ENCODE measurements at regions not wholly inside any gene's neighbourhood (a gene's known extent, or its start where the extent isn't known, plus 50 kb on each side); places are given as distances from the start of the nearest gene placed in this dataset.
"Not testable (repeated sequence)": the region's sequence is repeated elsewhere in the genome, so short reads cannot be mapped to it uniquely, and the experiment has no call there.

GRCh38 chr1:188615321-188615720 is 1786.6 kb downstream of the PLA2G4A start:
- no peak for TF ChIP-seq CTCF (IDR thresholded peaks at IDR 0.05)
- peaks cover 4% of the 10 kb centered on the region for H3K9me3 Mint-ChIP-seq
- no peak for DNase-seq
- no peaks in the 10 kb centered on the region for H3K4me1 Mint-ChIP-seq
- H3K36me3 Mint-ChIP-seq (ENCODE audit: low read depth), result no peaks in the 10 kb centered on the region
- H3K27me3 Mint-ChIP-seq (ENCODE audit: low read depth, poor library complexity), result peaks cover 2% of the 10 kb centered on the region
- no peak overlapping the region for H3K4me3 Mint-ChIP-seq
- H3K27ac Mint-ChIP-seq, result no peak overlapping the region

- H3K36me3 Mint-ChIP-seq (ENCODE audit: low read depth), result no peaks in the 10 kb centered on the region
- no peaks in the 10 kb centered on the region for H3K9me3 Mint-ChIP-seq
- H3K27ac Mint-ChIP-seq, result no peak overlapping the region
- H3K4me3 Mint-ChIP-seq, result no peak overlapping the region
- DNase-seq, result no peak
- no peak for TF ChIP-seq CTCF (IDR thresholded peaks at IDR 0.05)
- no peaks in the 10 kb centered on the region for H3K4me1 Mint-ChIP-seq
- H3K27me3 Mint-ChIP-seq (ENCODE audit: low read depth, poor library complexity), result no peaks in the 10 kb centered on the region
These were observed 1791.5 kb downstream of the PLA2G4A start for GRCh38 chr1:188620236-188620635.

GRCh38 chr1:188641566-188642211 is 1812.9 kb downstream of the PLA2G4A start:
- Mint-ChIP-seq H3K9me3 (no peaks in the 10 kb centered on the region), H3K4me3 (no peak overlapping the region), H3K27ac (no peak overlapping the region), H3K27me3 (ENCODE audit: low read depth, poor library complexity) (peaks cover 3% of the 10 kb centered on the region), H3K36me3 (ENCODE audit: low read depth) (no peaks in the 10 kb centered on the region), H3K4me1 (no peaks in the 10 kb centered on the region)
- no peak for DNase-seq
- no peak for TF ChIP-seq CTCF (IDR thresholded peaks at IDR 0.05)

- Mint-ChIP-seq H3K27me3 (ENCODE audit: low read depth, poor library complexity) (peaks cover 3% of the 10 kb centered on the region), H3K27ac (no peak overlapping the region), H3K9me3 (no peaks in the 10 kb centered on the region), H3K4me3 (no peak overlapping the region), H3K36me3 (ENCODE audit: low read depth) (no peaks in the 10 kb centered on the region), H3K4me1 (no peaks in the 10 kb centered on the region)
- TF ChIP-seq CTCF (IDR thresholded peaks at IDR 0.05), result no peak
- no peak for DNase-seq
These were observed 1814.0 kb downstream of the PLA2G4A start for GRCh38 chr1:188642704-188643103.

GRCh38 chr1:188652678-188653077 is 1823.9 kb downstream of the PLA2G4A start:
- H3K27ac Mint-ChIP-seq, result no peak overlapping the region
- DNase-seq, result no peak
- H3K4me3 Mint-ChIP-seq, result no peak overlapping the region
- H3K9me3 Mint-ChIP-seq, result no peaks in the 10 kb centered on the region
- no peaks in the 10 kb centered on the region for H3K36me3 Mint-ChIP-seq (ENCODE audit: low read depth)
- TF ChIP-seq CTCF (IDR thresholded peaks at IDR 0.05), result no peak
- H3K4me1 Mint-ChIP-seq, result no peaks in the 10 kb centered on the region
- H3K27me3 Mint-ChIP-seq (ENCODE audit: low read depth, poor library complexity), result no peaks in the 10 kb centered on the region

- not testable (repeated sequence) for DNase-seq; H3K36me3 Mint-ChIP-seq (ENCODE audit: low read depth); H3K27me3 Mint-ChIP-seq (ENCODE audit: low read depth, poor library complexity); H3K27ac Mint-ChIP-seq; H3K9me3 Mint-ChIP-seq; H3K4me1 Mint-ChIP-seq; H3K4me3 Mint-ChIP-seq
These were observed 1821.7 kb downstream of the BRINP3 start for GRCh38 chr1:188655966-188656365.

Data from nephron progenitor cell (in vitro differentiated cells).